Panc1 (cell line): ENCODE measurements at regions not wholly inside any gene's neighbourhood (a gene's known extent, or its start where the extent isn't known, plus 50 kb on each side); places are given as distances from the start of the nearest gene placed in this dataset.

Source experiments
- ATAC-seq: fragments of 200-7000 bp; cut with Tn5 transposase; 2 replicates; pipeline ENCODE4 v1.9.1; 2020; ENCODE audit warnings: mild to moderate bottlenecking, moderate library complexity
- BruUV-seq: library from RNA; stranded (reverse); fragments of 400-500 nt; replicated peaks from 2 replicates; lab custom pipeline; 2021; lab: Mats Ljungman, UMichigan
- CTCF ChIA-PET: fragments of 300-600 bp; sonication (Branson Sonifier 250); formaldehyde crosslinking; loops from one replicate; lab custom pipeline; 2022; ENCODE audit warnings: antibody characterized with exemption; lab: Charles Lee
- POLR2A ChIA-PET: fragments of 300-600 bp; sonication (Branson Sonifier 250); formaldehyde crosslinking; loops from one replicate; lab custom pipeline; 2022; ENCODE audit warnings: antibody characterized with exemption; lab: Charles Lee
- DNase-seq: peaks from one replicate; pipeline ENCODE4 v3.0.0-alpha.2; 2010; ENCODE audit warnings: low read depth, low spot score
- H3K27ac ChIP-seq: 2 replicates; pipeline ENCODE4 v1.5.1; 2011; ENCODE audit warnings: mild to moderate bottlenecking, low read length, inconsistent platforms
- H3K27me3 ChIP-seq: fragments of 200-500 bp; sonication (Bioruptor generic); 2 replicates; pipeline ENCODE4 v1.6.0; 2014; ENCODE audit warnings: low read length, inconsistent platforms; ENCODE audit not compliant: control insufficient read depth, insufficient read depth
- H3K36me3 ChIP-seq: fragments of 200-500 bp; sonication (Bioruptor generic); 2 replicates; pipeline ENCODE4 v1.5.1; 2014; ENCODE audit warnings: inconsistent platforms, mild to moderate bottlenecking, low read length, moderate library complexity; ENCODE audit not compliant: control insufficient read depth, insufficient read depth
- H3K4me1 ChIP-seq: 2 replicates; pipeline ENCODE4 v1.5.1; 2011; ENCODE audit warnings: inconsistent platforms, mild to moderate bottlenecking, low read length, moderate library complexity; ENCODE audit not compliant: control insufficient read depth, insufficient read depth
- H3K4me3 ChIP-seq, 2 experiments: 2 replicates each; pipeline ENCODE4 v1.5.1; 2011 to 2012; ENCODE audit warnings: low read depth in 2 of 2, low read length in 2 of 2, mild to moderate bottlenecking in 2 of 2, inconsistent platforms in 1 of 2, moderate library complexity in 1 of 2
- H3K9me3 ChIP-seq: fragments of 200-500 bp; sonication (Bioruptor generic); 2 replicates; pipeline ENCODE4 v1.5.1; 2014; ENCODE audit warnings: low read depth, mild to moderate bottlenecking, inconsistent platforms, low read length, moderate library complexity; ENCODE audit not compliant: control insufficient read depth, insufficient read depth
- POLR2AphosphoS5 ChIP-seq: IDR thresholded peaks from 2 replicates; pipeline ENCODE4 v1.6.1; 2012; ENCODE audit warnings: mild to moderate bottlenecking, low read depth, low read length, moderate library complexity
- REST ChIP-seq, 2 experiments: IDR thresholded peaks; 2 replicates each; pipeline ENCODE4 v1.6.1; 2011 to 2012; ENCODE audit warnings: low read depth in 2 of 2, control low read depth in 1 of 2, low read length in 1 of 2, mild to moderate bottlenecking in 1 of 2, moderate library complexity in 1 of 2; ENCODE audit not compliant: insufficient read depth in 1 of 2
- SIN3A ChIP-seq: IDR thresholded peaks from 2 replicates; pipeline ENCODE4 v1.6.1; 2012; ENCODE audit warnings: low read depth, mild to moderate bottlenecking, low read length, moderate library complexity, borderline replicate concordance; ENCODE audit not compliant: insufficient read depth
- TCF7L2 ChIP-seq: IDR thresholded peaks from 2 replicates; pipeline ENCODE4 v1.6.1; 2011; ENCODE audit warnings: mild to moderate bottlenecking, low read depth, low read length, inconsistent platforms
- in situ Hi-C: cut with HindIII; loops from 2 replicates; pipeline ENCODE4 v1.10.0; 2016; ENCODE audit warnings: low sequenced_read_pairs, low pct_unique_long_range_greater_than_20kb
- intact Hi-C: fragments of 100-400 bp; cut with micrococcal nuclease; formaldehyde crosslinking; loops from one replicate; pipeline ENCODE4 v1.10.0; 2022; ENCODE audit not compliant: unreplicated experiment
- TF ChIP-seq, protein P1 (sequence below): fragments of 450-650 bp; IDR thresholded peaks from 2 replicates; pipeline ENCODE4 v1.5.1; 2017; ENCODE audit warnings: mild to moderate bottlenecking

GRCh38 chr20:18987781-18988360 is 174.3 kb downstream of the SCP2D1 start:
- no peaks in the 10 kb centered on the region for H3K36me3 ChIP-seq
- H3K4me1 ChIP-seq, result no peaks in the 10 kb centered on the region
- CTCF ChIA-PET, result no interaction called here
- H3K4me3 ChIP-seq, result no peak overlapping the region
- H3K27ac ChIP-seq, result no peak overlapping the region
- TF ChIP-seq, protein P1, sequence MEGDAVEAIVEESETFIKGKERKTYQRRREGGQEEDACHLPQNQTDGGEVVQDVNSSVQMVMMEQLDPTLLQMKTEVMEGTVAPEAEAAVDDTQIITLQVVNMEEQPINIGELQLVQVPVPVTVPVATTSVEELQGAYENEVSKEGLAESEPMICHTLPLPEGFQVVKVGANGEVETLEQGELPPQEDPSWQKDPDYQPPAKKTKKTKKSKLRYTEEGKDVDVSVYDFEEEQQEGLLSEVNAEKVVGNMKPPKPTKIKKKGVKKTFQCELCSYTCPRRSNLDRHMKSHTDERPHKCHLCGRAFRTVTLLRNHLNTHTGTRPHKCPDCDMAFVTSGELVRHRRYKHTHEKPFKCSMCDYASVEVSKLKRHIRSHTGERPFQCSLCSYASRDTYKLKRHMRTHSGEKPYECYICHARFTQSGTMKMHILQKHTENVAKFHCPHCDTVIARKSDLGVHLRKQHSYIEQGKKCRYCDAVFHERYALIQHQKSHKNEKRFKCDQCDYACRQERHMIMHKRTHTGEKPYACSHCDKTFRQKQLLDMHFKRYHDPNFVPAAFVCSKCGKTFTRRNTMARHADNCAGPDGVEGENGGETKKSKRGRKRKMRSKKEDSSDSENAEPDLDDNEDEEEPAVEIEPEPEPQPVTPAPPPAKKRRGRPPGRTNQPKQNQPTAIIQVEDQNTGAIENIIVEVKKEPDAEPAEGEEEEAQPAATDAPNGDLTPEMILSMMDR, result no peak
- TF ChIP-seq TCF7L2, result no peak
- no peak for TF ChIP-seq REST (IDR thresholded peaks at IDR 0.05; ENCODE audit: insufficient read depth in 1 of 2, low read depth in 2 of 2, low read length in 1 of 2)
- TF ChIP-seq SIN3A, result no peak
- no peak for TF ChIP-seq POLR2AphosphoS5
- POLR2A ChIA-PET, result no interaction called here
- BruUV-seq, result no TSS peak
- no peaks in the 10 kb centered on the region for H3K27me3 ChIP-seq
- H3K9me3 ChIP-seq, result no peaks in the 10 kb centered on the region
- no peak for ATAC-seq
- in situ Hi-C loops, result no loop called here
- DNase-seq, result no peak
- intact Hi-C loops, result loop anchor here (10.0 kb wide), 1 partner anchor 63 kb away; no protein-coding TSS in a partner anchor

- Histone ChIP-seq H3K27ac (no peak overlapping the region), H3K36me3 (no peaks in the 10 kb centered on the region), H3K4me1 (no peaks in the 10 kb centered on the region), H3K4me3 (no peak overlapping the region), H3K27me3 (no peaks in the 10 kb centered on the region), H3K9me3 (no peaks in the 10 kb centered on the region)
- DNase-seq (no peak), ATAC-seq (no peak)
- BruUV-seq, result no TSS peak
- no peak for TF ChIP-seq POLR2AphosphoS5
- TF ChIP-seq, protein P1, result no peak
- no peak for TF ChIP-seq REST (IDR thresholded peaks at IDR 0.05; ENCODE audit: insufficient read depth in 1 of 2, low read depth in 2 of 2, low read length in 1 of 2)
- TF ChIP-seq TCF7L2, result no peak
- no peak for TF ChIP-seq SIN3A
- intact Hi-C loops, result loop anchor here (10.0 kb wide), 1 partner anchor 64 kb away; no protein-coding TSS in a partner anchor
- POLR2A ChIA-PET, result no interaction called here
- CTCF ChIA-PET, result no interaction called here
- in situ Hi-C loops, result no loop called here
Observed at GRCh38 chr20:18988701-18989100, 175.1 kb downstream of the SCP2D1 start.
